ENCODE measurements at regions not wholly inside any gene's neighbourhood (a gene's known extent, or its start where the extent isn't known, plus 50 kb on each side); places are given as distances from the start of the nearest gene placed in this dataset.

GRCh38 chr7:33691180-33691579 lies 214.2 kb upstream of the BMPER start:
- Histone ChIP-seq H3K27me3 (ENCODE audit: control insufficient read depth, insufficient read depth, low read length) (no peaks in the 10 kb centered on the region), H3K4me1 (ENCODE audit: control insufficient read depth, insufficient read depth, low read length) (no peaks in the 10 kb centered on the region), H3K27ac (ENCODE audit: low read length) (no peak overlapping the region), H3K36me3 (ENCODE audit: control insufficient read depth, insufficient read depth, low read length) (no peaks in the 10 kb centered on the region), H3K4me3 (ENCODE audit: low read length) (no peak overlapping the region), H3K9me3 (ENCODE audit: control insufficient read depth, insufficient read depth, low read length) (no peaks in the 10 kb centered on the region)
- Mint-ChIP-seq H3K4me1 (peaks cover 15 to 18% of the 10 kb centered on the region in 2 donors), H3K4me3 (no peak overlapping the region), H3K27me3 (ENCODE audit: low read depth in 2 of 2) (no peaks in the 10 kb centered on the region), H3K36me3 (no peaks in the 10 kb centered on the region), H3K9me3 (peaks cover 2 to 6% of the 10 kb centered on the region in 2 donors), H3K27ac (no peak overlapping the region)
- no peak for TF ChIP-seq CTCF (IDR thresholded peaks at IDR 0.05)
- DNase-seq: no peak
- intact Hi-C loops (cut with micrococcal nuclease): no loop called here
- ATAC-seq: no peak

GRCh38 chr7:33692956-33693355 lies 212.4 kb upstream of the BMPER start:
- H3K27ac ChIP-seq (ENCODE audit: low read length): no peak overlapping the region
- Mint-ChIP-seq H3K4me3 (no peak overlapping the region), H3K9me3 (peaks cover 2 to 6% of the 10 kb centered on the region in 2 donors), H3K4me1 (peaks cover 15 to 18% of the 10 kb centered on the region in 2 donors), H3K27ac (no peak overlapping the region), H3K36me3 (no peaks in the 10 kb centered on the region), H3K27me3 (ENCODE audit: low read depth in 2 of 2) (no peaks in the 10 kb centered on the region)
- no peak overlapping the region for H3K4me3 ChIP-seq (ENCODE audit: low read length)
- DNase-seq (no peak), ATAC-seq (no peak)
- no peaks in the 10 kb centered on the region for H3K4me1 ChIP-seq (ENCODE audit: control insufficient read depth, insufficient read depth, low read length)
- TF ChIP-seq CTCF (IDR thresholded peaks at IDR 0.05): no peak
- H3K36me3 ChIP-seq (ENCODE audit: control insufficient read depth, insufficient read depth, low read length): no peaks in the 10 kb centered on the region
- intact Hi-C loops (cut with micrococcal nuclease): no loop called here
- 82% methylated on average over 4 of the region's 4 CpGs for WGBS (ENCODE audit: insufficient coverage)
- H3K9me3 ChIP-seq (ENCODE audit: control insufficient read depth, insufficient read depth, low read length): no peaks in the 10 kb centered on the region
- H3K27me3 ChIP-seq (ENCODE audit: control insufficient read depth, insufficient read depth, low read length): no peaks in the 10 kb centered on the region

- no peaks in the 10 kb centered on the region for H3K36me3 Mint-ChIP-seq
- H3K4me3 ChIP-seq (ENCODE audit: low read length): no peak overlapping the region
- TF ChIP-seq CTCF (IDR thresholded peaks at IDR 0.05): no peak
- WGBS (ENCODE audit: insufficient coverage): 90% methylated on average over 2 of the region's 2 CpGs
- H3K4me1 Mint-ChIP-seq: peaks cover 15 to 20% of the 10 kb centered on the region in 2 donors
- intact Hi-C loops (cut with micrococcal nuclease): no loop called here
- no peaks in the 10 kb centered on the region for H3K4me1 ChIP-seq (ENCODE audit: control insufficient read depth, insufficient read depth, low read length)
- H3K27ac Mint-ChIP-seq: no peak overlapping the region
- no peaks in the 10 kb centered on the region for H3K27me3 Mint-ChIP-seq (ENCODE audit: low read depth in 2 of 2)
- H3K36me3 ChIP-seq (ENCODE audit: control insufficient read depth, insufficient read depth, low read length): no peaks in the 10 kb centered on the region
- no peaks in the 10 kb centered on the region for H3K27me3 ChIP-seq (ENCODE audit: control insufficient read depth, insufficient read depth, low read length)
- H3K27ac ChIP-seq (ENCODE audit: low read length): no peak overlapping the region
- DNase-seq (no peak), ATAC-seq (no peak)
- H3K4me3 Mint-ChIP-seq: no peak overlapping the region
- no peaks in the 10 kb centered on the region for H3K9me3 ChIP-seq (ENCODE audit: control insufficient read depth, insufficient read depth, low read length)
- peaks cover 2 to 6% of the 10 kb centered on the region in 2 donors for H3K9me3 Mint-ChIP-seq
Measured at GRCh38 chr7:33694006-33694405, 211.3 kb upstream of the BMPER start.

- no peak overlapping the region for H3K4me3 Mint-ChIP-seq
- 100% methylated on average over 2 of the region's 3 CpGs for WGBS (ENCODE audit: insufficient coverage)
- peaks cover 17% of the 10 kb centered on the region for H3K4me1 ChIP-seq (ENCODE audit: control insufficient read depth, insufficient read depth, low read length)
Measured at GRCh38 chr7:33697616-33698015, 207.7 kb upstream of the BMPER start.

More at GRCh38 chr7:33697616-33698015, 207.7 kb upstream of the BMPER start:
- Histone ChIP-seq H3K9me3 (ENCODE audit: control insufficient read depth, insufficient read depth, low read length) (peaks cover 9% of the 10 kb centered on the region), H3K36me3 (ENCODE audit: control insufficient read depth, insufficient read depth, low read length) (no peaks in the 10 kb centered on the region), H3K27ac (ENCODE audit: low read length) (no peak overlapping the region), H3K27me3 (ENCODE audit: control insufficient read depth, insufficient read depth, low read length) (no peaks in the 10 kb centered on the region), H3K4me3 (ENCODE audit: low read length) (no peak overlapping the region)
- DNase-seq: no peak
- H3K27me3 Mint-ChIP-seq (ENCODE audit: low read depth in 2 of 2): no peaks in the 10 kb centered on the region
- no peak for ATAC-seq
- H3K36me3 Mint-ChIP-seq: peaks cover 16% of the 10 kb centered on the region
- H3K4me1 Mint-ChIP-seq: peaks cover 35 to 47% of the 10 kb centered on the region in 2 donors
- intact Hi-C loops (cut with micrococcal nuclease): no loop called here
- peaks cover 2 to 7% of the 10 kb centered on the region in 2 donors for H3K9me3 Mint-ChIP-seq
- no peak for TF ChIP-seq CTCF (IDR thresholded peaks at IDR 0.05)
- no peak overlapping the region for H3K27ac Mint-ChIP-seq

Measured in natural killer cell (primary cell).